T-helper 1 cell (primary cell): ENCODE measurements at regions not wholly inside any gene's neighbourhood (a gene's known extent, or its start where the extent isn't known, plus 50 kb on each side); places are given as distances from the start of the nearest gene placed in this dataset.
"Not testable (repeated sequence)": the region's sequence is repeated elsewhere in the genome, so short reads cannot be mapped to it uniquely, and the experiment has no call there.

ENCODE experiments used
- DNase-seq, 5 donors: peaks; one replicate each; pipeline ENCODE4 v3.0.0-alpha.2; 2012 to 2020

GRCh38 chr2:94737736-94738342, 133.4 kb upstream of the TEKT4 start:
- DNase-seq: not testable (repeated sequence)

- DNase-seq: no peak
Observed at GRCh38 chr2:94753466-94753998, 117.7 kb upstream of the TEKT4 start.

- DNase-seq: no peak
Observed at GRCh38 chr2:94758546-94758945, 112.7 kb upstream of the TEKT4 start.

GRCh38 chr2:94759211-94759610, 112.0 kb upstream of the TEKT4 start:
- peak in 1 of 5 donors; percentile 21 for DNase-seq

- no peak for DNase-seq
Observed at GRCh38 chr2:94762600-94762999, 108.6 kb upstream of the TEKT4 start.

GRCh38 chr2:94763318-94763717, 107.9 kb upstream of the TEKT4 start:
- no peak for DNase-seq

- peak in 1 of 5 donors; percentile 25 for DNase-seq
Observed at GRCh38 chr2:94764331-94764730, 106.9 kb upstream of the TEKT4 start.

- no peak for DNase-seq
Observed at GRCh38 chr2:94767336-94767735, 103.9 kb upstream of the TEKT4 start.

GRCh38 chr2:94769733-94770132, 101.5 kb upstream of the TEKT4 start:
- no peak for DNase-seq

- no peak for DNase-seq
Observed at GRCh38 chr2:94774851-94775250, 96.4 kb upstream of the TEKT4 start.

- DNase-seq: no peak
Observed at GRCh38 chr2:94776036-94776435, 95.2 kb upstream of the TEKT4 start.

GRCh38 chr2:94785105-94785504, 86.1 kb upstream of the TEKT4 start:
- not testable (repeated sequence) for DNase-seq

- DNase-seq: not testable (repeated sequence)
Observed at GRCh38 chr2:94786424-94786823, 84.8 kb upstream of the TEKT4 start.

- DNase-seq: not testable (repeated sequence)
Observed at GRCh38 chr2:94790169-94790568, 81.1 kb upstream of the TEKT4 start.

GRCh38 chr2:94797235-94797634, 74.0 kb upstream of the TEKT4 start:
- not testable (repeated sequence) for DNase-seq
